Activated CD8-positive, alpha-beta memory T cell treated with anti-CD3 and anti-CD28 coated beads, Interleukin-2, amount 10 ng/mL, durations not matched to agents 7 days and 5 days (primary cell): ENCODE measurements at regions not wholly inside any gene's neighbourhood (a gene's known extent, or its start where the extent isn't known, plus 50 kb on each side); places are given as distances from the start of the nearest gene placed in this dataset.
"Not testable (repeated sequence)": the region's sequence is repeated elsewhere in the genome, so short reads cannot be mapped to it uniquely, and the experiment has no call there.

ENCODE experiments used
- ATAC-seq: fragments of 150-1000 bp; cut with Tn5 transposase; one replicate; pipeline ENCODE4 v1.10.0; 2021; ENCODE audit warnings: moderate library complexity
- CTCF ChIA-PET: fragments of 350-600 bp; sonication (Branson Sonifier 250); formaldehyde crosslinking; loops from one replicate; lab custom pipeline; 2021; ENCODE audit warnings: antibody characterized with exemption; lab: Charles Lee
- DNase-seq: peaks from one replicate; pipeline ENCODE4 v3.0.0-alpha.2; 2020
- H3K27ac Mint-ChIP-seq: one replicate; pipeline ENCODE4 v1.8.0; 2021; ENCODE audit warnings: mild to moderate bottlenecking, mixed read lengths
- H3K27me3 Mint-ChIP-seq: one replicate; pipeline ENCODE4 v1.8.0; 2021; ENCODE audit warnings: mixed read lengths
- H3K36me3 Mint-ChIP-seq: one replicate; pipeline ENCODE4 v1.8.0; 2021; ENCODE audit warnings: mild to moderate bottlenecking, mixed read lengths
- H3K4me1 Mint-ChIP-seq: one replicate; pipeline ENCODE4 v1.8.0; 2021; ENCODE audit warnings: mixed read lengths
- H3K4me3 Mint-ChIP-seq: one replicate; pipeline ENCODE4 v1.8.0; 2021; ENCODE audit warnings: mild to moderate bottlenecking, moderate library complexity, mixed read lengths
- H3K9me3 Mint-ChIP-seq: one replicate; pipeline ENCODE4 v1.8.0; 2022; ENCODE audit warnings: low read depth, mixed read lengths

- Mint-ChIP-seq H3K27ac (no peak overlapping the region), H3K36me3 (no peaks in the 10 kb centered on the region), H3K4me3 (no peak overlapping the region), H3K4me1 (peaks cover 2% of the 10 kb centered on the region), H3K27me3 (peaks cover 15% of the 10 kb centered on the region), H3K9me3 (no peaks in the 10 kb centered on the region)
- DNase-seq = no peak
- CTCF ChIA-PET = no interaction called here
- ATAC-seq = no peak
Measured at GRCh38 chr12:76670776-76671175, 93.1 kb upstream of the ZDHHC17 start.

- no peak for ATAC-seq
- Mint-ChIP-seq H3K4me1 (no peaks in the 10 kb centered on the region), H3K9me3 (no peaks in the 10 kb centered on the region), H3K27ac (no peak overlapping the region), H3K27me3 (peaks cover 2% of the 10 kb centered on the region), H3K36me3 (no peaks in the 10 kb centered on the region), H3K4me3 (no peak overlapping the region)
- CTCF ChIA-PET = no interaction called here
- no peak for DNase-seq
Measured at GRCh38 chr12:76674669-76675315, 89.1 kb upstream of the ZDHHC17 start.

- H3K9me3 Mint-ChIP-seq, H3K27ac Mint-ChIP-seq, H3K36me3 Mint-ChIP-seq, ATAC-seq, H3K27me3 Mint-ChIP-seq, H3K4me3 Mint-ChIP-seq, H3K4me1 Mint-ChIP-seq, CTCF ChIA-PET, DNase-seq: not testable (repeated sequence)
Measured at GRCh38 chr12:76676261-76676660, 87.7 kb upstream of the ZDHHC17 start.

GRCh38 chr12:76678992-76679391 is 84.9 kb upstream of the ZDHHC17 start:
- DNase-seq (no peak), ATAC-seq (no peak)
- H3K4me1 Mint-ChIP-seq = no peaks in the 10 kb centered on the region
- no peak overlapping the region for H3K4me3 Mint-ChIP-seq
- no peaks in the 10 kb centered on the region for H3K36me3 Mint-ChIP-seq
- no peaks in the 10 kb centered on the region for H3K9me3 Mint-ChIP-seq
- CTCF ChIA-PET = no interaction called here
- no peaks in the 10 kb centered on the region for H3K27me3 Mint-ChIP-seq
- H3K27ac Mint-ChIP-seq = no peak overlapping the region

GRCh38 chr12:76679778-76680177 is 84.1 kb upstream of the ZDHHC17 start:
- Mint-ChIP-seq H3K4me1 (no peaks in the 10 kb centered on the region), H3K27me3 (no peaks in the 10 kb centered on the region), H3K27ac (no peak overlapping the region), H3K36me3 (no peaks in the 10 kb centered on the region), H3K4me3 (no peak overlapping the region), H3K9me3 (no peaks in the 10 kb centered on the region)
- CTCF ChIA-PET = no interaction called here
- DNase-seq = no peak
- ATAC-seq = no peak

GRCh38 chr12:76680940-76681339 is 83.0 kb upstream of the ZDHHC17 start:
- no peaks in the 10 kb centered on the region for H3K27me3 Mint-ChIP-seq
- H3K4me1 Mint-ChIP-seq = no peaks in the 10 kb centered on the region
- H3K27ac Mint-ChIP-seq = no peak overlapping the region
- no peaks in the 10 kb centered on the region for H3K36me3 Mint-ChIP-seq
- CTCF ChIA-PET = no interaction called here
- no peak for DNase-seq
- no peak for ATAC-seq
- H3K9me3 Mint-ChIP-seq = no peaks in the 10 kb centered on the region
- H3K4me3 Mint-ChIP-seq = no peak overlapping the region

- no peak for DNase-seq
- CTCF ChIA-PET = no interaction called here
Measured at GRCh38 chr12:76685246-76685678, 78.7 kb upstream of the ZDHHC17 start.

GRCh38 chr12:76687981-76688380 is 75.9 kb upstream of the ZDHHC17 start:
- no peak for DNase-seq
- peaks cover 6% of the 10 kb centered on the region for H3K27me3 Mint-ChIP-seq
- H3K36me3 Mint-ChIP-seq = no peaks in the 10 kb centered on the region
- H3K4me3 Mint-ChIP-seq = no peak overlapping the region
- ATAC-seq = no peak
- CTCF ChIA-PET = no interaction called here
- H3K9me3 Mint-ChIP-seq = no peaks in the 10 kb centered on the region
- no peak overlapping the region for H3K27ac Mint-ChIP-seq
- no peaks in the 10 kb centered on the region for H3K4me1 Mint-ChIP-seq

More at GRCh38 chr12:76685246-76685678, 78.7 kb upstream of the ZDHHC17 start:
- Mint-ChIP-seq H3K27me3 (peaks cover 6% of the 10 kb centered on the region), H3K27ac (no peak overlapping the region), H3K4me3 (no peak overlapping the region), H3K9me3 (no peaks in the 10 kb centered on the region), H3K36me3 (no peaks in the 10 kb centered on the region), H3K4me1 (no peaks in the 10 kb centered on the region)
- no peak for ATAC-seq

- no peak for DNase-seq
Measured at GRCh38 chr12:76688631-76689030, 75.3 kb upstream of the ZDHHC17 start.

GRCh38 chr12:76690921-76691700 is 72.8 kb upstream of the ZDHHC17 start:
- Mint-ChIP-seq H3K9me3 (no peaks in the 10 kb centered on the region), H3K27ac (no peak overlapping the region), H3K4me3 (no peak overlapping the region), H3K27me3 (peaks cover 6% of the 10 kb centered on the region), H3K36me3 (no peaks in the 10 kb centered on the region), H3K4me1 (no peaks in the 10 kb centered on the region)
- CTCF ChIA-PET = no interaction called here
- DNase-seq = no peak
- ATAC-seq = no peak

More at GRCh38 chr12:76688631-76689030, 75.3 kb upstream of the ZDHHC17 start:
- H3K9me3 Mint-ChIP-seq = no peaks in the 10 kb centered on the region
- CTCF ChIA-PET = no interaction called here
- no peak overlapping the region for H3K4me3 Mint-ChIP-seq
- H3K27ac Mint-ChIP-seq = no peak overlapping the region
- no peaks in the 10 kb centered on the region for H3K36me3 Mint-ChIP-seq
- ATAC-seq = no peak
- H3K27me3 Mint-ChIP-seq = peaks cover 6% of the 10 kb centered on the region
- no peaks in the 10 kb centered on the region for H3K4me1 Mint-ChIP-seq

GRCh38 chr12:76692846-76693245 is 71.1 kb upstream of the ZDHHC17 start:
- no peaks in the 10 kb centered on the region for H3K27me3 Mint-ChIP-seq
- no peak overlapping the region for H3K4me3 Mint-ChIP-seq
- no peaks in the 10 kb centered on the region for H3K4me1 Mint-ChIP-seq
- H3K9me3 Mint-ChIP-seq = no peaks in the 10 kb centered on the region
- CTCF ChIA-PET = no interaction called here
- no peak overlapping the region for H3K27ac Mint-ChIP-seq
- DNase-seq (no peak), ATAC-seq (no peak)
- no peaks in the 10 kb centered on the region for H3K36me3 Mint-ChIP-seq

GRCh38 chr12:76694369-76694768 is 69.5 kb upstream of the ZDHHC17 start:
- CTCF ChIA-PET = no interaction called here
- Mint-ChIP-seq H3K27me3 (no peaks in the 10 kb centered on the region), H3K4me3 (no peak overlapping the region), H3K4me1 (no peaks in the 10 kb centered on the region), H3K36me3 (no peaks in the 10 kb centered on the region), H3K27ac (no peak overlapping the region), H3K9me3 (no peaks in the 10 kb centered on the region)
- DNase-seq (no peak), ATAC-seq (no peak)

GRCh38 chr12:76696186-76696585 is 67.7 kb upstream of the ZDHHC17 start:
- CTCF ChIA-PET = no interaction called here
- no peaks in the 10 kb centered on the region for H3K36me3 Mint-ChIP-seq
- H3K4me3 Mint-ChIP-seq = no peak overlapping the region
- no peaks in the 10 kb centered on the region for H3K4me1 Mint-ChIP-seq
- no peaks in the 10 kb centered on the region for H3K9me3 Mint-ChIP-seq
- DNase-seq (no peak), ATAC-seq (no peak)
- H3K27ac Mint-ChIP-seq = no peak overlapping the region
- H3K27me3 Mint-ChIP-seq = no peaks in the 10 kb centered on the region

GRCh38 chr12:76697849-76698248 is 66.1 kb upstream of the ZDHHC17 start:
- no peak overlapping the region for H3K27ac Mint-ChIP-seq
- DNase-seq (no peak), ATAC-seq (no peak)
- H3K9me3 Mint-ChIP-seq = no peaks in the 10 kb centered on the region
- no peak overlapping the region for H3K4me3 Mint-ChIP-seq
- no peaks in the 10 kb centered on the region for H3K36me3 Mint-ChIP-seq
- CTCF ChIA-PET = no interaction called here
- no peaks in the 10 kb centered on the region for H3K4me1 Mint-ChIP-seq
- peaks cover 3% of the 10 kb centered on the region for H3K27me3 Mint-ChIP-seq
